ENCODE measurements at regions not wholly inside any gene's neighbourhood (a gene's known extent, or its start where the extent isn't known, plus 50 kb on each side); places are given as distances from the start of the nearest gene placed in this dataset.

- no peak for DNase-seq
Observed at GRCh38 chr20:59499863-59500262, 104.5 kb upstream of the PHACTR3 start.

GRCh38 chr20:59508729-59509128 lies 95.6 kb upstream of the PHACTR3 start:
- DNase-seq: no peak

DNA sequence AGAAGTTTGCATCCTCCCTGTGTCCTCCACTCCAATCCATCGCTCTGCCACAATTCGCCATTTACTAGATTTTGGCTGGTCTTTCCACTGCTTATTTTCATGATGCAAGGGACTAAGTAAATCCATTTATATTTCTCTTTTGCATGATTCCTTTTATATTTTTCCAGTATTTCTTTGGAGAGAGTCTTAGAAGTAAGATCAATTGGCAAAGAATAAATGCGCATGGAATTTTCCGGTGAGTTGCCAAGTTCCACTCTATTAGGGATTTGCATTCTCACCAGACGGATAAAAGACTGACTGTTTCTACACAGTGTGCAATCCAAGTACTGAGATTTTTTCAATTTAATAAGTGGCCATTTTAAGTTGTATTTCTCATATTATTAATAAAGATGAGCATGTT lies 91.7 kb upstream of the PHACTR3 start:
- no peak for DNase-seq

DNA sequence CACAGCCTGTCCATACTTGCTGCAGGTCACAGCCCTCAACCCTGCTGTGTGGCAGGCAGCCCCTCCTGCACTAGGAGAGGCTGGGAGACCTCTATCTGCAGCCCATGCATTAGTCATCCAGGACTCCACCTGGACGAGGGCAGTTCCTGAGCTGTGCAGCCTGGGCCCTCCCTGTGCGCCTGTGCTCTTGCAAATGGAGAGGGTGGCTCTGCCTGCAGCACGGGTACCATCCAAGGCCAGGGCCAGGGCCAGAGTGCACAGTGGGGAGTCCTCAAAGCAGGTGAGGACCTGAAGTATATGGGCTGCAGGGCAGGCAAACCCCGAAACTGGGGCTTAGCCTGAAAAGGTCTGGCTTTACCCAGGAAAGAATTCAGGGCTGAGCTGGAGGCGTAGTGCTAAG lies 89.8 kb upstream of the PHACTR3 start:
- DNase-seq: no peak

- peak; percentile 60 for DNase-seq
Observed at GRCh38 chr20:59515013-59515905, 89.1 kb upstream of the PHACTR3 start.

- DNase-seq: no peak
Observed at GRCh38 chr20:59515906-59516209, 88.5 kb upstream of the PHACTR3 start.

GRCh38 chr20:59518881-59519706 lies 85.2 kb upstream of the PHACTR3 start:
- peak; percentile 38 for DNase-seq

GRCh38 chr20:59519707-59520014 lies 84.7 kb upstream of the PHACTR3 start:
- no peak for DNase-seq

GRCh38 chr20:59520814-59521213 lies 83.5 kb upstream of the PHACTR3 start:
- DNase-seq: no peak

- peak; percentile 57 for DNase-seq
Observed at GRCh38 chr20:59525500-59526241, 78.7 kb upstream of the PHACTR3 start.

DNA sequence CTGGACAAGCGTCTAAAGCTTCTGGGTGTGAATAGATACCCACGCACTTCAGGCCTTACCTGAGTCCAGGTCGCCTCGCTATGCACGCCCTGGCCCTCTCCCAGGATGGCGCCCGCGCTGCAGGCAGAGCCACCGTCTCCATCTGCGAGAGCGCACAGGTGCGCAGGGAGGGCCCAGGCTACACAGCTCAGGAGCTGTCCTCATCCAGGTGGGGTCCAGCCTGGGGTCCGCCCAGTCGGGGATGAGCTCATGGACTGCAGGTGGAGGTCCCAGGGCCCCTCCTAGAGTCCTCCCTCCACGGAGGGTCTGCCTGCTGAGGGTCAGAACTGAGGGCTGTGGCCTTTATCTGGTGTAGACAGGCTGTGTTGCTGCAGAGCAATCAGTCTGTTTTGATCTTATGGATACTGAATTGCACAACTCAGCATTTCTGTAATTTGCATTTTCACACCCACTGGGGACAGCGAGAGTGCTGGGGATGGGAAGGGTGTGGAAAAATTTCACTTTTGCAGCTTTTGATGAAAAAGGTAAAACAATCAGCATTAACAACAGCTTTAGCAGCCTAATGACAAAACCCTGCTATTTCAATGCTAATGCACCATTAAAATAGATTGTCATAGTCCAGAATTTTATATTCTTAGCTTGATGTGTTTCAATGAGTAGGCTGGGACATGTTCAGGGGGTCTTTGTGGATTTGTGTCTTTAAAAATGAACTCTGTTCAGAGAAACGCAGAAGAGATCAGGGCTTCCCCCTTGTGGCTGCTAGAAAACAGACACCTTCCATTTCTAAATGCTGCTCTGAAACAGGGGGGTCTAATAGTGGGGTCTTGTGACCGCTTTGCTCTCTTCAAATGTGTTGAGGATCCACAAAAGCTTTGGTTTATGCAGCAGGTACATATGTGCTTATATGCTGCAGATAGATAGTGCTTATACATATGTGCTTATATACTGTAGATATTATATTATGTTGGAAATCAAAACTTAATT lies 77.8 kb upstream of the PHACTR3 start:
- no peak for DNase-seq

DNA sequence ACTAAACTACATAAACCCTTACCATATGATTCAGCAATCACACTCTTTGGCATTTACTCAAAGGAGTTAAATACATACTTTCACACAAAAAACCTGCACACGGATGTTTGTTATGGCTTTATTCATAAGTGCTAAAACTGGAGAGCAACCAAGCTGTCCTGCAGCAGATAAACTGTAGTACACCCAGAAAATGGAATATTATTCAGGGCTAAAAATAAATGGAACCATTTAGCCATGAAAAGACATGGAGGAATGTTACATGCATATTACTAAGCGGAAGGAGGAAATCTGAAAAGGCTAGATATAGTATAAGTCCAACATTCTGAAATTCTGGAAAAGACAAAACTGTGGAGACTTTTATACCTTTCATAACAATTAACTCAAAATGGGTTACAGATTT lies 73.6 kb upstream of the PHACTR3 start:
- DNase-seq: no peak

DNA sequence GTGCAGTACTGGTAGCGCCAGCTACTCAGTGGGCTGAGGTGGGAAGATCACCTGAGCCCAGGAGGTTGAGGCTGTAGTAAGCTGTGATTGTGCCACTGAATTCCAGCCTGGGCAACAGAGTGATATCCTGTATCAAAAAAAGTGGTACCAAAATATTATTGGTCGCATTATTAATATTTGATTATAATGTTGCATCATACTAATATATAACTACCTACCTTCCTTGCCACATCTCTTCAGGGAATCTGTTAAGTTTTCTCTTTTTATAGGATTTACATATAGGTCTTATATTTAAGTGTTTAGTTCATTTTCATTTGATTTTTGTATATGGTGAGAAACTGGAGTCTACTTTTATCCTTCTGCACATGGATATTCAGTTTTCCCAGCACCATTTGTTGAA lies 66.3 kb upstream of the PHACTR3 start:
- DNase-seq: no peak

DNA sequence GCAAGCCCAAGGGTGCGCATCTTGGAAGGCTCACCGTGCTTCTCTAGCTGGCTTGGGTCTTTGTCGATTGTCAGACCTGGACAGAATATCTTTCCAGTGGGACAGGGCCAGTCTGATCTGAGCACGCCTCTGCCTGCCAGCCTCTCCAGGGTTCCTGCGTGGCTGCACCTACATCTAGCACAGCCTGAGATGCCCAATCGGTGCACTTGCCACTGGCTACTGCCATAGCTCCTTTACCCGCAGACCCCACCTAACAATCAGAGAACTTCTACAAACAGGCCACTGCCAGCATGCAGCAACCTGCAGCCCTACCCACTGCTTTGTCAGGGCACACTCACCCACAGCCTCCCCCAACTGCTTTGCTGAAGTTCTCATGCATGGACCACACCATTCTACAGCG lies 56.7 kb upstream of the PHACTR3 start:
- DNase-seq: no peak

Data from stimulated activated CD4-positive, alpha-beta T cell treated with anti-CD3 and anti-CD28 coated beads, Interleukin-15, amount 100 ng/mL, for 24 hours (primary cell).